HG02970 (cell line): ENCODE measurements at regions not wholly inside any gene's neighbourhood (a gene's known extent, or its start where the extent isn't known, plus 50 kb on each side); places are given as distances from the start of the nearest gene placed in this dataset.
"Not testable (repeated sequence)": the region's sequence is repeated elsewhere in the genome, so short reads cannot be mapped to it uniquely, and the experiment has no call there.

Experiments used
- ATAC-seq: cut with Tn5 transposase; IDR thresholded peaks from one replicate; pipeline ENCODE4 v1.9.1; 2021; ENCODE audit warnings: mild to moderate bottlenecking, moderate library complexity, moderate number of reproducible peaks; ENCODE audit not compliant: unreplicated experiment, low FRiP score

DNA sequence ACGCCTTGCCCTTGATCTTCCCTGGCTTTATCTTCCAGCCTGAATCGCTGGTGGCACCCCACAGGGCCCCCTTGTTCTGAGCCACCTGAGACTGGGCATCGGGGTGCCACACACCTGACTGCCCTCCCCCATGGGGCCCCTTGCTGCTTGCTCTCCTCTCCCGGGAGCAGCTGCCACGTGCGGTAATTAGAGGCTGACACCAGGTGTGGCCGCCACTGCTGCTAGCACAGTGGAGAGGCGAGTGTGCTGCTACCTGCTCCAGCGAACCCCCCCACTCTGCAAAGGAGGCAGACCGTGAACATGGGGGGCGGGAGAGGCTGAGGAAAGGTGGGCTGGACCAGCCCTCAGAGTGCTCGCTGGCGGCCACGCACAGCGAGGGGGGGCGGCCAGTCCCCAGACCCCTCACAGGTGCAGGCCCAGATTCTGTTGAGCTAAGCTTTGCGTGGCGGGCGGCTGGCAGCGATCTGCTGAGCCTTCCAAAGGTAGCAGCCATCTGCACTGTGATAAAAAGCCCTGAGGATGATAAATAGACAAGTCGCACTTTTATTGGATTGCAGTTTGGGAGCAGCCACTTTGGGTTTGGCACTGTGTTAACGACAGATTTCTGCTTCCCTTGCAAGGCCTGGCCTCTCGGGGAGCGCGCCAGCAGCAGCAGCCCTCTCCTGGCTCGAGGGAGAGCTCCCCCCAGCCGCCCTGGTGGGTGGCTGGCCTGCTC is 167.9 kb upstream of the GSE1 start:
- no peak for ATAC-seq

GRCh38 chr16:85445779-85446222 is 167.3 kb upstream of the GSE1 start:
- no peak for ATAC-seq

DNA sequence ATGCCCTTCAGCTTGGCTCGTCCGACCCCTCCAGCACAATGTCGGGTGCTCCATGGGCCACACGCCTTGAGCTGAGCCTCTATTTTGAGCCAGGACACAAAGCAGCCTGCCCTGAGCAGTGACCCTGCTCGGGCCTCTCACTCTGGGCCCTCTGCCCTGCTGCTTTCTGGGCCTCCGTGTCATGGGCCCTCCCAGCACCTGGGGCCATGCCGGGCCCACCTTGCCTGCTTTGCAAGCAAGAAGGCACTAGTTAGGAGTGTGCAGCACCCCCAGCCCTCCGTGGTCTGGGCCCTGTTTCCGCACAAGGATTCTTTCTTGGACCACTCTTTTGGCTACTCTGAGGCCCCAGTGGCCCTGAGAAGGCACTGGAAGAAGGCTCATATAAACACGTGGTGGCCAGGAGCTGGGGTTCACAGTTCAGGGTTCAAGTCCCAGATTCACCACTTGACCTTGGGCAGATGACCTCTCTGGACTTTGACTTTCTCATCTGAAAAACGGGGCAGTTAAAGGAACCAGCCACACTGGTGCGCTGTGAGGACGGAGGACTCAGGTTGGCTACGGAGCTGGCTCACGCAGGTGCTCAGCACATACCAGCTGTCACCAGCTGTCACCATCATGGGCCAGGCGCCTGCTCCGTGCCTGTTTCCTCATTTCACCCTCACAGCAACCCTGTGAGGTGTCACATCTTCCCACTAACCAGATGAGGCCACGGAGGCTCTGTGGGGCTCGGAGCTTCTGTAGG is 166.0 kb upstream of the GSE1 start:
- no peak for ATAC-seq

DNA sequence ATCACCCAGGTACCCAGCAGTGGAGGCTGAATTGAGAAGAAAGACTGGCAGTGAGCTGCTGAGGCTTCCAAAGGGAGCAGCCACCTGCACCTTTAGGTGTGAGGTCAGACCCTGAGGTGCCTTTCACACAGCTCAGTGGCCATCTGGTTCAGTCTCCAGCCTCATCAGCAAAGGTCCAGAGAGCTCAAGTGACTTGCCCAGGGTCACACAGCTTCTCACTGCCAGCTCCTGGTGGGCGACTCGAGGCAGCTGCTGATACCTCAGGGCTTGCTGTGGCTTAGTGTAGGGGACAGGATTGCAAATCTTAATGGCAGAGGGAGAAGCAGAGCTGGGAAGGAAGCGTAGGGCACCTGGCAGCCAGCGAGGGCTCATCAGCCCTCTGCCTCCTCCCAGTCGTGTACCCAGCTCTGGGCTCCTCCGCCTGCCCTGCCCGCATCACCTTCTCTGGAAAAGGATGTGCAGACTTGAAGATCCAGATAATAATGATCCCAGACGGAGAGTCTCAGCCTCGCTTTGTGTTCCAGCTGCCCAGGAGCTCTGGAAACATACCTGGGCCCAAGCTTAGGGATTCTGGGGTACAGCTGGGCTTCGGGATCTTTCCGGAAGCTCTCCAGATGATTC is 165.3 kb upstream of the GSE1 start:
- ATAC-seq = no peak

DNA sequence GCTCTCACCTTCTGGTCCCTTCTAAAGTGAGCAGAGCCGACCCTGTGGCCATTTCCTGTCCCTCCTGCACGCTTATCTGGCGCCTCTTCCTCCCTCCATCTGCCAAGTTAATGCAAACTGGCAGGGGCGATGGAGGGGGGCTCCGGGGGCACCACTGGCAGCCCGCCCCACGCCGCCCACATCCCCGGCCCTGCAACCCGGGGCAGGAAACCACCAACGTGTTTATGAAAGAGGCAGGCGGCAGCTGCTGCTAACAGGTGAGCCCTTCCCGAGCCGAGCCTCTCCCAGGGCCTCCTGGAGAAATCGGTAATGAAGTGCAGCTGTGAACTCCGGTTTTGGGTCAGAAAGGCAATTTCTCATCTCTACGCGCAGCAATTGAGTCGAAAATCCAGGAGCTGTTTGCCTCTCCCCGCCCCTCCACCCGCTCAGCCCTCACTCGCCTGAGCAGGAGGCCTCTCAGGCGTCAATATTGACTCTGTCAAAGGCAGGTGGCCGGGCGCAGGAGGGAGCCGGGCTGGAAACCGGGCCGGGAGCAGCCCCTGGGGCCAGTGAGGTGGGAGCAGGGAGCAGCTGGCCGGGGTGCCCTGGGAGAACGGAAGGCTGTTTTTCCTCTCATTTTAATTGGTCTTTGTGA is 164.4 kb upstream of the GSE1 start:
- no peak for ATAC-seq

GRCh38 chr16:85449191-85449884 is 163.8 kb upstream of the GSE1 start:
- no peak for ATAC-seq

- ATAC-seq = no peak
These were observed 163.3 kb upstream of the GSE1 start for GRCh38 chr16:85449885-85450245.

- ATAC-seq = not testable (repeated sequence)
These were observed 162.0 kb upstream of the GSE1 start for GRCh38 chr16:85451142-85451541.

GRCh38 chr16:85451641-85452363 is 161.3 kb upstream of the GSE1 start:
- ATAC-seq = no peak

GRCh38 chr16:85452364-85453193 is 160.5 kb upstream of the GSE1 start:
- ATAC-seq = no peak

DNA sequence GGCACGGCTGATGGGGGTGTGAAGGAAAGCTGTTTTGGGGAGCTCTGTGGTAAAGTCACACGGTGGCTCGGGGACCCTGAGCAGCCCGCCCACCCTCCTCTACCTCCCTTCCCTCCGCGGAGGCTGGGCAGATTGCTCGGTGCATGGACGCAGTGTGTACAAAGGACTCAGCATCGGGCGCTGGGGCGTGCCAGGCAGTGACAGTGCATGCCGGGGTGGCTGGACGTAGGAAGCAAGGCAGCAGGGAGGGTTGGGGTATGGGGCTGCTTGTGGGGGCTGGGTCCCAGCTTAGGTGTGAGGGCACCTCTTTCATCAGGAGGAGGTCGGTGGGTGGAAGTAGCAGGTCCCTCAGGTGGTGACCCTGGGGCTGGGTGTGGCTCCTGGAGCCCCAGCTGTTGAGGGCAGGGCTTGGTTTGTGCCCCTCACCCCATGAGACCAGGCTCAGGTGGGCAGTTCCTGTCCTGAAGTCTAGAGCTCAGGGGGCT is 159.9 kb upstream of the GSE1 start:
- no peak for ATAC-seq

DNA sequence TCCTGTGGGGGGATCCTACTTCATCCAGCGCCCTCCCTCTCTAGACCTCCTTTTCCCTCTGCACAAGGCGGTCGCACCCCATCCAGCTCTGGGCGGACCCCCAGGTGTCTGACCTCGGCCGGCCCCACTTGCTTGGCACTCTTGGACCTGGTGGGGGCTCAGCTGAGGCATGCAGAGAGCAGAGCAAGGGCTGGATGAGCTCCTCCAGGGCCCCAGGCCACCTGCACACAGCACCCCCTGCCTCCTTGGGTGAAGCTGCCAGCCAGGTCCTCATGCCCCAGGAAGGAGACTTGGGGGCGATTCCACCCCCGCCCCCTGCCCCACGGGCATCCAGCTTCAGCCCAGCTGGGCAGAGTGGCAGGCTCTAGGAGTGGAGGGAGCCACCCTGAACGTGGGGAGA is 159.4 kb upstream of the GSE1 start:
- ATAC-seq = no peak

GRCh38 chr16:85454171-85454872 is 158.8 kb upstream of the GSE1 start:
- ATAC-seq = no peak

DNA sequence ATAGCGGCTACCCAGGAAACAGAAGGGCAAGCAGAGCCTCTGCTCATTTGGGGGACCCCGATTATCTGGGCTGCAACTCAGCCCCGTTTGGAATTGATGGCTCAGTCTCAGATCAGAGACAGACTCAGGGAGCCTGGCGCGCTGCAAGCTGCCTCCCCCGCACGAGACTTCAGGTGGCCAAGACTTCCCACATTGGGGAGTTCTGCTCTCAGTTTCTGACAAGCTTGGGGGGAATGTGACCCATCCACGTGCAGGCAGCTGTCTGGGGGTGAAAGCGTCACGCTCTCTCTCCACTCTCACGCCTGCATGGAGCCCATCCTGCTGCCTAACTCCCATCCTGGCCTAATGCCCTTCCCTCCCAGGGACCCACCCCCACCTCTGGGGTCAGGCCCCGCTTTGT is 157.6 kb upstream of the GSE1 start:
- ATAC-seq = no peak

DNA sequence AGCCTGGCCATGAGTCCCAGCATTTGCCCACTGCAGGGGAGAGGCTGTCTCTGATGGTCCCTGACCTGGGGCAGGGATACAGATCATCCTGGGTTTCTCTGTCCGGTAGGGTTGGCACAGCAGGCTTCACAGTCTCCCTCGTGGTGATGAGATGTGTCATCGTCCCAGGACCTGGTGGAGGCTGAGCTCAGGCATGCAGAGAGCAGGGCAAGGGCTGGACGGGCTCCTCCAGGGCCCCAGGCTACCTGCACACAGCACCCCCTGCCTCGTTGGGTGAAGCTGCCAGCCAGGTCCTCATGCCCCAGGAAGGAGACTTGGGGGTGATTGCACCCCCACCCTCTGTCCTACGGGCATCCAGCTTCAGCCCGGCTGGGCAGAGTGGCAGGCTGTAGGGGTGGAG is 155.8 kb upstream of the GSE1 start:
- ATAC-seq = no peak

DNA sequence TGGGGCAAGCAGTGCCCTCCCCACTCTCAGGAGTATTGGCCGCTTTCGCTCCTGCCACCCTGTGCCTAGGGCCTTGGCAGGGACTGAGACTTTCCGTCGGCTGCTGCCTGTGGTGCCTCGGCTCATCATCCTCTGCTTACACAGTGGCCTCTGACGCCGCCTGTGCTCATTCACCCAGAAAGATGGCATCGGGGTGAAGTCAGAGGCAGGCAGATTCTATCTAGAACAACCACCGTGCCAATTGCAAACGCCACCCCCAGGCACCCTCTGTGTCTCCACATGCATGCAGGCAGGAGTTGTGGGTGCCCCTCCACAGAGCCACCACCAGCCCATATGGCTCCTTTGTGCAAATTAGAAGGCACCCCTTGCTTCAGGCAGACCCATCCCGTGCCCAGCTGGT is 154.2 kb upstream of the GSE1 start:
- no peak for ATAC-seq

GRCh38 chr16:85459529-85460251 is 153.4 kb upstream of the GSE1 start:
- ATAC-seq = no peak
